ENCODE measurements at regions not wholly inside any gene's neighbourhood (a gene's known extent, or its start where the extent isn't known, plus 50 kb on each side); places are given as distances from the start of the nearest gene placed in this dataset.

DNA sequence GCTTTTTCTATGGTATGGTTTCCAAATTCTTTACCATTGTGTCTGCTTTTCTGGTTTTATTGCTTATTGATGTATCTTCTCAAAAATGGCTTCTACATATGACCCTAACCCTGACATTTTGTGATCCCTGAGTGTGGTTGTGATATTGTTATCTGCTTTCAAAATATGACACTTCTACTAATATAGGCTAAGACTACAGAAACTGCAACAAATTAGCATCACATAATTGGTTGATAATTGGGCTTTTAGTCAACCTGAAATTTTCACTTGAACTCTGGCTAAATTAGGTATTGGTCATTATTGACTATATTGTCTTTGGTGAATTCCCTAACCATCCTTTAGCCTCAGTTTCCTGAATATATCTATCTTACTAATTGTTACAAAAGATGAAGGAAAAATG is 246.1 kb downstream of the PIK3C3 start:
- TF ChIP-seq ZFX (IDR thresholded peaks at IDR 0.05): no peak
- TF ChIP-seq, protein P1, sequence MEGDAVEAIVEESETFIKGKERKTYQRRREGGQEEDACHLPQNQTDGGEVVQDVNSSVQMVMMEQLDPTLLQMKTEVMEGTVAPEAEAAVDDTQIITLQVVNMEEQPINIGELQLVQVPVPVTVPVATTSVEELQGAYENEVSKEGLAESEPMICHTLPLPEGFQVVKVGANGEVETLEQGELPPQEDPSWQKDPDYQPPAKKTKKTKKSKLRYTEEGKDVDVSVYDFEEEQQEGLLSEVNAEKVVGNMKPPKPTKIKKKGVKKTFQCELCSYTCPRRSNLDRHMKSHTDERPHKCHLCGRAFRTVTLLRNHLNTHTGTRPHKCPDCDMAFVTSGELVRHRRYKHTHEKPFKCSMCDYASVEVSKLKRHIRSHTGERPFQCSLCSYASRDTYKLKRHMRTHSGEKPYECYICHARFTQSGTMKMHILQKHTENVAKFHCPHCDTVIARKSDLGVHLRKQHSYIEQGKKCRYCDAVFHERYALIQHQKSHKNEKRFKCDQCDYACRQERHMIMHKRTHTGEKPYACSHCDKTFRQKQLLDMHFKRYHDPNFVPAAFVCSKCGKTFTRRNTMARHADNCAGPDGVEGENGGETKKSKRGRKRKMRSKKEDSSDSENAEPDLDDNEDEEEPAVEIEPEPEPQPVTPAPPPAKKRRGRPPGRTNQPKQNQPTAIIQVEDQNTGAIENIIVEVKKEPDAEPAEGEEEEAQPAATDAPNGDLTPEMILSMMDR (conservative IDR thresholded peaks at IDR 0.05): no peak
- no peak overlapping the region for H3K27ac ChIP-seq

DNA sequence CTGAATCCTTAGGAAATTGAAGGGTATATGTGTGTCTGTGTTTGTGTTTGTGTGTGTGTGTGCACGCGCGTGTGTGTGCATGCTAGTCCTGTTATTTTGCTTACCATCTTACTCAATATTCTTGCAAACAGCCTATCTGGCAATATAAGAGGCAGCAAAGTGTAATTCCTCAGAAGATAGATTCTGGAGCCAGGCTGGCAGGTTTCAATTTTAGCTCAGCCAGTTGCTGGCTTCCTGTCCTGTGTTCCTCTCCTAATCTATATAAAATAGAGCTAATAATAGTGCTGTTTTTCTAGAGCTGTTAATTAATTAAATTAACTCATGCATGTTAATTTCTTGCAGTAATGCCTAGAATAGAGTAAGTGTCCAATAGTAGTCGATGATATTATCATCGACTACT is 256.2 kb downstream of the PIK3C3 start:
- no peak overlapping the region for H3K27ac ChIP-seq
- TF ChIP-seq, protein P1 (conservative IDR thresholded peaks at IDR 0.05): no peak
- no peak for TF ChIP-seq ZFX (IDR thresholded peaks at IDR 0.05)

DNA sequence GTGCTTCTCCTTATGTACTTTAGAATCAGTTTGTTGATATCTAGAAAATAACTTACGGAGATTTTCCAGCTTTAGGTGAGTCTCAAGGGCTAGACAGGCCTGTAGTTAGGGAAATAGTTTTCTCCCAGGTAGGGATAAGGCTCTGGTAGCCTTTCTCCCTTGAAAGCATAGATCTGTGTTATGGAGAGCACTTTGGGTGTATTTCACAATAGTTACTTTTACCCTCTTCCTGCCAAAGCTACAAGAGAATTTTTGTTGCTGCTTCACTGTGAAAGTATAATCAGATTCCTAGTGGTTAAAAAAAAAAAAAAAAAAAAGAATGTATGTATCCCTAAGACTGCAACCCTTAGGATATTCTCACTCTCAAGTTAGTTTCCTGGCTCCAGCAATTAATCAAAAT is 267.5 kb downstream of the PIK3C3 start:
- no peak for TF ChIP-seq ZFX (IDR thresholded peaks at IDR 0.05)
- TF ChIP-seq, protein P1 (conservative IDR thresholded peaks at IDR 0.05): no peak
- H3K27ac ChIP-seq: no peak overlapping the region

DNA sequence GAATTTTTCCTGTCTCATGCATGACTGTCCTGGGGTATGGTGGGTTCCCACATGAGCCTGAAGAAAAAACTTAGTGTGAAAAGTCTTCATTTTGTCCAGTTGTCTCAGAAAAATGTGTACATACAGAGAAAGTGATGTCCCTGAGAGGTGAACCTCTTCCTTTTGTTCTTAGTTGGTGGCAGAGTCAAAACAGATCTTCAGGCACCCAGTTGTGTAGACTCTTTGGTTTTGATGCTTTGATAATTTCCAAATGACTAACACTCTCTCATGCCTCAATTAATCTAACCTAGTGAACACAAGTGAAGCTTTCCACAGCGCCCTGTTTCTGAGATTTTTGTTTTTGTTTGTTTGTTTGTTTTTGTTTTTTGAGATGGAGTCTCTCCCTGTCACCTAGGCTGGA is 273.5 kb downstream of the PIK3C3 start:
- H3K27ac ChIP-seq: no peak overlapping the region
- TF ChIP-seq, protein P1 (conservative IDR thresholded peaks at IDR 0.05): no peak
- TF ChIP-seq ZFX (IDR thresholded peaks at IDR 0.05): no peak

DNA sequence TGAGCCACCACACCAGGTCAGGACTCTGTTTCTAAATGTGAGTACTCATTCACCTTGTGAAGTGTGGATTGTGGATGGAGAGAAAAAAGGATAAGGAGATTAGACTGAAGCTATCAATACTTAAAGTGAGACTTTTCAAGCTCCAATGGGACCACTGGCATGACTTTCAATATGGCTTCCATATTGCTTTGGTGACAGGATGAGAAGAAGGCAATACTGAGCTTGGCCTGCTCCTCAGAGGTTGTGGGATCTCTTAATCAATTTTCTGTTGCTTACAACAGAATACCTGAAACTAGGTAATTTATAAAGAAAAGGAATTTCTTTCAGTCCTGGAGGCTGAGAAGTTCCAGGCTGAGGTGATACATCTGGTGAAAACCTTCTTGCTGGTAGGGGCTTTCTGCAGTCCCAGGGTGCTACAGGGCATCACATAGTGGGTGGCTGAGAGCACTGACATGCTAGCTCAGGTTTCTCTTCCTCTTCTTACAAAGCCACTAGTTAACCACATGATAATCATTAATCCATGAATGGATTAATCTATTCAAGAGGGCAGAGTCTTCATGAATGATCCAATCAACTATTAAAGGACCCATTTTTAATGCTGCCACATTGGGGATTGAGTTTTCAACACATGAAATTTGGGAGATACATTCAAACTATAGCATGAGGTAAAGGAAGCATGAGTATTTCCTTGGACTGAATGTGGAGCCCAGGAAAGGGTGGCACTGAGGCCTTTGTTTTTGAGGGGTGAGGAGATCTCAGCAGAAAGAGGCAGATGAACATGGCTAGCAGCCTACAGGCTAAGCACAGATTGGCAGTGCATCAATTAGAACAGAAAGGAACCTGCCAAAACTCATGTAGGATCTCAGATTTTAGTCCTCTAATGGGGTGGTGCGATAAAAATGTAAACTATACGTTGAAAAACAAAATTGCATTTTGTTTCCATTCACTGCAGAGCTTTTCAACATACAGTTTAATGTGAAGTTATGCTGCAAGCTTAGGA is 274.5 kb downstream of the PIK3C3 start:
- TF ChIP-seq, protein P1 (conservative IDR thresholded peaks at IDR 0.05): no peak
- no peak for TF ChIP-seq ZFX (IDR thresholded peaks at IDR 0.05)
- no peak overlapping the region for H3K27ac ChIP-seq

DNA sequence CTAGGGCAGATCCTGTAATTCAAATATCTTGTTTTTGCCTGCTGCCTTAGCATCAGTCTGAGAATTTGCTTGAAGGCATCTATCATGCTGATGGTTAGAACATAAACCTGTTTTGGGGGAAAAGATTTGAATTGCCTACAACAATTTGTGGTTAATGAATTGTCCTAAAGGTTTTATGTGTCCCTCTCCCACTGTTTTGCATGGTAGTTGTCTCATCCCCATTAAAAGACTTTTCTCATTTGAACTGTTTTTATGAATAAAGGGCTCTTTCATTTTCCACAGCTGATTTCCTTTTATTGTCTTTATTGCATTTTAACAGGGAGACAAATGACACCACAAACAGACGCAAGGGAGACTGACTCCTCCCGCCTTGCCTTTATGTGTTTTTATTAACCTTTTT is 275.6 kb downstream of the PIK3C3 start:
- H3K27ac ChIP-seq: no peak overlapping the region
- no peak for TF ChIP-seq ZFX (IDR thresholded peaks at IDR 0.05)
- TF ChIP-seq, protein P1 (conservative IDR thresholded peaks at IDR 0.05): no peak

DNA sequence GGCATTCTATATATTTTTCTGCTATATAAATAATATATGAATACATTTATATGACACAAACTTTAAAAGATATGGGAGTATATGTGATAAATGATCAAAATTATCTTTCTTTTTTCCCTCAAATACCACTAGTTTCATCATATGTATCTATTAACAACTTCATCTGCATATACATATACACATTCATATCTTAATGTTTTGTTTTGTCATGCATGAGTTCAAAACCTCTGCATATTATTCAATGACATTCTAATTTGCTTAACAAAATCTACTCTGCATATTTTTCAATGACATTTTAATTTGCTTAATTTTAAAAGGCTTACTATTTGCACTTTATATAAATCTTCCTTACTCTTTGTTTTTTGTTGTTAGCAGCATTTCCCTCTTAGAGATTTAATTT is 276.2 kb downstream of the PIK3C3 start:
- H3K27ac ChIP-seq: no peak overlapping the region
- no peak for TF ChIP-seq ZFX (IDR thresholded peaks at IDR 0.05)
- TF ChIP-seq, protein P1 (conservative IDR thresholded peaks at IDR 0.05): no peak

Measured in C4-2B (cell line).